GM10266 (cell line): ENCODE measurements at regions not wholly inside any gene's neighbourhood (a gene's known extent, or its start where the extent isn't known, plus 50 kb on each side); places are given as distances from the start of the nearest gene placed in this dataset.

ENCODE experiments used
- DNase-seq: peaks from one replicate; pipeline ENCODE4 v3.0.0; 2012; ENCODE audit errors: extremely low spot score
- TF ChIP-seq, protein P1 (sequence below): IDR thresholded peaks from 2 replicates; pipeline ENCODE4 v1.5.1; 2012; ENCODE audit warnings: mild to moderate bottlenecking, low read depth; ENCODE audit not compliant: control insufficient read depth, insufficient read depth; ENCODE audit errors: missing control alignments

DNA sequence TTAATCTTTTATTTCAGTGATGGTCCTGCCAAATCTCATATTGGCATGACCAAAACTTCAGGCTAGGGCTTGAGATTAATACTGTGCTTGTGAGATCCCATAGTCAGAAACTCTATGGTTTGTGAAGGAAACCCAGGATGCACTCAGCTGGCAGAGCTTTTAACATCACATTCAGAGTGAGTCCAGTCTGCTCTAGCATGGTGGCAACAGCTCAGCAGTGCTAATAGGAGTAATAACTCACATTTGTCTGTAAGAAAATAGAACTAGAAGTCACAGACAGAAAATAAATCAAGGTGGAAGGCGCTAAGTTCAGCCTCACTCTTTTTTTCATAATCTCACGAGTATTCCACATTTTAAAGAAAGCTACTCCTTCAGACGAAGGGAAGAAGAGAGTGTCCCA lies 549.3 kb upstream of the TENM4 start:
- TF ChIP-seq, protein P1, sequence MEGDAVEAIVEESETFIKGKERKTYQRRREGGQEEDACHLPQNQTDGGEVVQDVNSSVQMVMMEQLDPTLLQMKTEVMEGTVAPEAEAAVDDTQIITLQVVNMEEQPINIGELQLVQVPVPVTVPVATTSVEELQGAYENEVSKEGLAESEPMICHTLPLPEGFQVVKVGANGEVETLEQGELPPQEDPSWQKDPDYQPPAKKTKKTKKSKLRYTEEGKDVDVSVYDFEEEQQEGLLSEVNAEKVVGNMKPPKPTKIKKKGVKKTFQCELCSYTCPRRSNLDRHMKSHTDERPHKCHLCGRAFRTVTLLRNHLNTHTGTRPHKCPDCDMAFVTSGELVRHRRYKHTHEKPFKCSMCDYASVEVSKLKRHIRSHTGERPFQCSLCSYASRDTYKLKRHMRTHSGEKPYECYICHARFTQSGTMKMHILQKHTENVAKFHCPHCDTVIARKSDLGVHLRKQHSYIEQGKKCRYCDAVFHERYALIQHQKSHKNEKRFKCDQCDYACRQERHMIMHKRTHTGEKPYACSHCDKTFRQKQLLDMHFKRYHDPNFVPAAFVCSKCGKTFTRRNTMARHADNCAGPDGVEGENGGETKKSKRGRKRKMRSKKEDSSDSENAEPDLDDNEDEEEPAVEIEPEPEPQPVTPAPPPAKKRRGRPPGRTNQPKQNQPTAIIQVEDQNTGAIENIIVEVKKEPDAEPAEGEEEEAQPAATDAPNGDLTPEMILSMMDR: no peak
- no peak for DNase-seq

DNA sequence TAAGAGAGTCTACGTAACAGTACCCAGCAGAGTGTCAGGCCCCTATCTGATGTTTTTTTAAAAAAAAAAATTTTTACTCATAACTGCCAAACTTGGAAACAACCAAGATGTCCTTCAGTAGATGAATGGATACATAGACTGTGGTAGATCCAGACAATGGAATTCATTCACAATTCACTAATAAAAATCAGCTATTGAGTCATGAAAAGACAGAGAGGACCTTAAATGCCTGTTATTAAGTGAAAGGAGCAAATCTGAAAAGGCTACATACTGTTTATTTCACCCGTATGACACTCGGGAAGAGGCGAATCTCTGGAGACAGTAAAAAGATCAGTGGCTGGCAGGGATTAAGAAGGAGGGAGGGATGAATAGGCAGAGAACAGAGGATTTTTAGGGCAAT lies 541.4 kb upstream of the TENM4 start:
- no peak for DNase-seq
- TF ChIP-seq, protein P1: no peak

DNA sequence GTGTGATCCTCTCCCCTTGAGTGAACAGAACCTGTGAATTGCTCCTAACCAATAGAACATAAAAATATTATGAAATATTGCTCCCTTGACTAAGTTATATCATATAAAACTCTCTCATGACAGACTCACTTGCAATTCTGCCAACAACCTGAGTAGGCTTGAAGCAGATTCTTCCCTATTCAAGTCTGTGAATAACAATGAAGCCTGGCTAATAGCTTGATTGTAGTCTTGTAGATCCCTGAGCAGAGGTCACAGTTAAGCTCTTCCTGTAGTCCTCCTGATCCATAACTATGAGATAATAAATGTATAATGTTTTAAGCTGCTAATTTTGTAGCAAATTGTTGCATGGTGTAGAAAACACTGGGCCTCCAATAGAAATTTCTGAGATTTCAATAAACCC lies 540.1 kb upstream of the TENM4 start:
- DNase-seq: no peak
- TF ChIP-seq, protein P1: no peak

DNA sequence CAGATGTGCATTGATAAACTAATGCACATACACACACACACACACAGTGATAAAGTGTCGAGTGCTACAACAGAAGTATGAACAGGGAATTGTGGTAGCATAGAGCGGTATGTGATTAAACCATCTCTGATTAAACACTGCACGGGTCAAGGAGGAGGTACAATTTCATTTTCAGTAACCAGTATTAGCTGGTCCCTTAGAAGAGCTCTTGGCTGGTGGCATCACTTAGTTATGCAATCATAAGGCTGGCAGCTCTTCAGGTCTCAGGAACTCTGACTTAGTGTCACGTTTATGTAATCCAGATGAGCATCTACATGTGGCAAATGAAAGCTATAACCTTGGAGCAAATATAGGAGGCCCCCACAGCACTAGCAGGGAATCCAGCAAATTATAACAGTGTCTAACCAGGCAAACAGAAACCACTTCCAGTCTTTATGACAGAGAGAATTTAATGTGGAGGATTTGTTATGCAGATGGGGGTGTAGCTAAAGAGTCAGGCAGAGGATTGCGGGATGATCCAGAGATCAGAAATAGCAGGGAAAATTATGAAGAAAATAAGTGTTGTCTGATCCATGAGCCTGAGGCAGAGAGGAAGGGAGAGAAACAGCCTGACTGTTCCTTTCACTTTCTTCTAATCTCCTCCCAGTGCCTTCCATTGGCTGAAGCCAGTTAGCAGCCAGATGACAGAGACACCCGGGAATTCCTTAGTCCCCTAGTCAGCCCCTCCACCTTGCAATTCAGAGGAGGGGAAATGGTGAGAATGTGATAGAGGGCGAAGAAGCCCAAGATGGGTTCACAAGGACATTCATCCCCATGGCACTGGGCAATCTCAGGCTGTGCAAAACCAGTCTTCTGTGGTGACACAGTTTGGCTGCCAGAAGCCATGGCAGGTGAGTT lies 533.1 kb upstream of the TENM4 start:
- no peak for DNase-seq

DNA sequence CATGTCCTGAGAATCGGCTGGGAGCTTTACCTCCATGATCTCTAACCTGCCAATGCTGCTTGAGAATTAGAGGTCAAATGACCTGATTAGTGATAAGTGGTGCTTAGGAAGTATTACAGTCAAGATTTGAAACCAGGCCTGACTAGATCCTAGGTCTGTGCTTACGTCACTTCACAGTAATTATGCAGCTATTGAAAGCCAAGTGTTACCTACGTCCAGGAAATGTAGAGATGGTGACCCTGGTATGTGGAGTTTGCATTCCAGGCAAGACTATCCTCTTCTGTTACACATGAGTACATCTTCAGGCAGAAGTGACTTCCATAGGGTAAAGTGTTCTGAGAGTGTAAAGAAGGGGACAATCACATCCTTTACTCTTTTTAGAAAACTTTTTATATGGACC lies 530.4 kb upstream of the TENM4 start:
- TF ChIP-seq, protein P1: no peak
- DNase-seq: no peak

More for the DNA sequence above, 533.1 kb upstream of the TENM4 start:
- TF ChIP-seq, protein P1: no peak

DNA sequence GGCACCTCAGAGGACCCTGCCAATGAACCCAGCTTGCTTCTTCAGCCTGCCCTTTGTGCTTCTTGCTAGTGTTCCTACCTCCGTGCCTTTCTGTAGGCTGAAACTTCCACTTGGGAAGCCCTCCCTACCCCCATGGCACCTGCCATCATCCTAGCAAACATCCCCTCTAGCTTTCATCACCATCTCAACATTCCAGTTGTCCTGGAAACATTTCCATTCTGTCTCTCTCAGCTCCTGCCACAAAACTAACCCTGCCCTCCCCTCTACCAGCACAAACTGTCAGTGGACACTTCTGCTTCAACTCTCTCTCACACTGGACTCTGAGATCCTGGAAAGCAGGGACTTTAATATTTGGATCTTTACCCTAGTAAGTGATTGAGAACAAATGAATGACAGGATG lies 525.8 kb upstream of the TENM4 start:
- no peak for DNase-seq
- TF ChIP-seq, protein P1: no peak
